ENCODE measurements at regions not wholly inside any gene's neighbourhood (a gene's known extent, or its start where the extent isn't known, plus 50 kb on each side); places are given as distances from the start of the nearest gene placed in this dataset.

DNA sequence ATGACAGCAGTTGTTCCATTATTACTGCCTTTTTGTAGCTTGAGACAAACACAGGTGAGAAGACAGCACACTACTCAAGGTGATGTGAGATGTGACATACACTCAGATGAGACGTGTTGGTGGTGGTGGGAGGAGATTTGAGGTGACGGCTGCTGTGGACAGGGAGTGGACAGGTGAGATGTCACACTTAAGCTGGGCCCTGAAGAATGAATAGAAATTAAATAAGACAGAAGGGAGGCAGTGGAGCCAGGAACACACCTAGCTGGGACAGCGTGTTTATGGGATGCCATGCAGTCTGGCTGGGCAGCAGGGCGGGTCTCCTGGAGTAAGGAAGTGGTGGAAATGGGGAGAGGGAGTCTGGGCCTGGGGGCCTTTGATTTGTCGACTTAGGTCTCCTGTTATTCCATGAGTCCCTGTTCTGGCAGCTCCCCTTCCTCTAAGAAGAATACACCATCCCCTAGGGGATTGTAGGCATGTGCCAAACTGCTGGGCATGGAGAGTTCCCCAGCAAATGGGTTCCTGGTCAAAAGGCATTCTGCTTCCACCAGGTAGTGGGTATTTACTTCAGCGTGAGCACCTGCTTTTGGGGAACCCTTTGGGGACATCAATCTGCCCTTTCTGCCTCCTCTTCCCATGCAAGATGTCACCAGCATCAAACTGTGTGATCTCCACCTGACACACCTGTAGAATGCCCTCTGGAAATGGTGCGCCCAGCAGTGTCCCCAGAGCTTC is 71.2 kb upstream of the ESRRB start:
- TF ChIP-seq POLR2AphosphoS5 (IDR thresholded peaks at IDR 0.05; ENCODE audit: low read depth, low read length) (no peak), POLR2A (IDR thresholded peaks at IDR 0.05; ENCODE audit: low read depth, low read length) (no peak), POU2F2 (IDR thresholded peaks at IDR 0.05; ENCODE audit: low read depth, low read length) (no peak), TAF1 (IDR thresholded peaks at IDR 0.05; ENCODE audit: low read depth, low read length) (no peak), PAX5 (IDR thresholded peaks at IDR 0.05; ENCODE audit: insufficient read depth, low read length, severe bottlenecking) (no peak)
- FAIRE-seq (no peak), DNase-seq (ENCODE audit: insufficient read length, low spot score) (no peak)

DNA sequence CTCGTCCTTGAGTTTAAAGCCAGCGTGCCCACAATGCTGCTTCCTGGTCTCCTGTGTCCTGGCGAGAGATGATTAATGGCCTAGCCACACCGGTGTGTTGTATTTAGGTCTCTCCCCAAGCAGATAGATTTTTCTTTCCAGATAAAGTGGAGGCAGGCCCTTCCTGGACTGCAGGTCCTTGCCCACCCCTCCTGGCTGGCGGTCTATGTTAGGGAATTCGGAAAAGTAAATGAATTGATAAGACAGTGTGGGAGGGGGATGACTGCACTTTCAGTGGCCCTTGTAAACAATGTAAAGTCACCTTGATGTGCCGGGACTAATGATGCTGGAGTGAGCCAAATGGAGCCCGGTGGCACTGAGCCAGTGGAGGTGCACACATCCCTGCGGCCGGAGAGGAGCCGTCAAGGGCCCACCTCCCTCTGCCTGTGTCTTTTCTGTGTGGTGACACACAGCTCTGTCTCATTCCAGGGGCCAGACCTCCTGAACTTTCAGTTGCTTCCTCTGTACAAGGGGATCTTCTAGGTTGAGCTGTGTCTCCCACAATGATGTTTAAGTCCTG is 70.6 kb upstream of the ESRRB start:
- TF ChIP-seq POLR2AphosphoS5 (IDR thresholded peaks at IDR 0.05; ENCODE audit: low read depth, low read length), result no peak
- no peak for TF ChIP-seq POLR2A (IDR thresholded peaks at IDR 0.05; ENCODE audit: low read depth, low read length)
- TF ChIP-seq POU2F2 (IDR thresholded peaks at IDR 0.05; ENCODE audit: low read depth, low read length), result no peak
- no peak for TF ChIP-seq SPI1 (IDR thresholded peaks at IDR 0.05; ENCODE audit: low read depth, low read length)
- no peak for TF ChIP-seq TAF1 (IDR thresholded peaks at IDR 0.05; ENCODE audit: low read depth, low read length)
- no peak for DNase-seq (ENCODE audit: insufficient read length, low spot score)
- no peak for FAIRE-seq

DNA sequence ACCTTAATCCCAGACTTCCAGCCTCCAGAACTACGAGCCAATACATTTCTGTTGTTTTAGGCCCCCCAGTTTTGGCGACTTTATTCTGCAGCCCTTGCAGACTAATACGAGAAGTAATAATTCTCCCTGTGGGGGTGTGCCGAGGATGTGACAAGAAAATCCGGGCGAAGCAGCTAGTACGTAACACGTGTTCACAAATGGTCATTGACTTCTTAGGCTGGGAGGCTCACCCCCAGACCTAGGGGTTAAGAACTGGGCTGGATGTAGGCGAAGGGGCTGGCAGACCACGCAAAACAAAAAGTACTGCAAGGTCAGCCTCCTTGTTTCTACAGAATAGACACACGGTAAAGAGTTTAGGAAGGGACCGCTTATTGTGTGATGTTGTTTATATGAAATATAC is 69.8 kb upstream of the ESRRB start:
- DNase-seq (ENCODE audit: insufficient read length, low spot score) (no peak), FAIRE-seq (no peak)
- no peak for TF ChIP-seq SPI1 (IDR thresholded peaks at IDR 0.05; ENCODE audit: low read depth, low read length)
- no peak for TF ChIP-seq PAX5 (IDR thresholded peaks at IDR 0.05; ENCODE audit: insufficient read depth, low read length, severe bottlenecking)
- TF ChIP-seq POLR2A (IDR thresholded peaks at IDR 0.05; ENCODE audit: low read depth, low read length), result no peak
- TF ChIP-seq TAF1 (IDR thresholded peaks at IDR 0.05; ENCODE audit: low read depth, low read length), result no peak
- TF ChIP-seq POLR2AphosphoS5 (IDR thresholded peaks at IDR 0.05; ENCODE audit: low read depth, low read length), result no peak
- TF ChIP-seq POU2F2 (IDR thresholded peaks at IDR 0.05; ENCODE audit: low read depth, low read length), result no peak

DNA sequence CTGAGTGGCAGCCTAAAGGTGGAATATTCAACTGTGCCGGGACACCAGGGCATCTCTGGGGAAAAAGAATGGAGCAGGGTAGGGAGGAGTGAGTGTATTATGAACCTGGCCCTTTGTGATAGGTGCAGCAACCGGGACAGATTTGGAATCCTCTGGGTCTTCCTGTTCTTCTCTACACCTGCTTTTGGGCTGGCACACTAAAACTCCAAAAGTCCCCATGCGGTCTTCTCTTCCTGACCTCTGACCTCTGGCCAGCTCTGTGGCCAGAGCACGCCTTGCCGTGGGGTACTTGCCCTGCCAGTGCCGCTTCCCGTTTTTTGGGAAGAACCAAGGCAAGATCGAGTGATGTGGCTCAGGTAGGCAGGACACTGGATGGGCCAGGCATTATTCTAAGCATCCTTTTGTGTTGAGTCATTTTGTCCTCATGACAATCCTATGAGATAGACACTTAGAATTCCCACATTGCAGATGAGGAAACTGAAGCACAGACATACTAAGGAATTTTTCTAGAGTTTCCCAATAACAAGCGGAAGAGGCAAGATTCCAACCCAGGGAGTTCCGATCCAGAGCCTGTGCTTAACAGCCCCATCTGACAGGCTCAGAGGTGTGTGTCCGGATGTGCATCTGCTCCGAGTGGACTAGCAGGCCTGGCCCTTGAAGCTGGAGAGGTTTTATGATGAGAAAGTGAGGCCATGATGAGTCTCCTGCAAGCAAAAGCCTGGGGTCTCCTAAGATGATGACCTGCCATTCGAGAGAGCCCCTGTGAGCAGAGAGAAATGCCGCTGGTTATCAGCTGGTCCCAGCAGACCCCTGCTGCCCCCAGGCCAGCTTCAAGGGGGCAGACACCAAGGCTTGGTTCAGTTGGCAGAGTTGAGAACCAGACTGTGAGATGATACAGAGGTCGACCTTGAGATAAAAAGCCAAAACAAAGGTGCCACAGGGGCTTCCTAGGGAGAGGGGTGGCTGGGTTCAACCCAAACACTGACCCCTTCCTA is 67.9 kb upstream of the ESRRB start:
- DNase-seq (ENCODE audit: insufficient read length, low spot score), result no peak
- TF ChIP-seq PAX5 (IDR thresholded peaks at IDR 0.05; ENCODE audit: insufficient read depth, low read length, severe bottlenecking) (no peak), SPI1 (IDR thresholded peaks at IDR 0.05; ENCODE audit: low read depth, low read length) (no peak), TAF1 (IDR thresholded peaks at IDR 0.05; ENCODE audit: low read depth, low read length) (no peak), POU2F2 (IDR thresholded peaks at IDR 0.05; ENCODE audit: low read depth, low read length) (no peak), POLR2A (IDR thresholded peaks at IDR 0.05; ENCODE audit: low read depth, low read length) (no peak), POLR2AphosphoS5 (IDR thresholded peaks at IDR 0.05; ENCODE audit: low read depth, low read length) (no peak)
- FAIRE-seq, result no peak

DNA sequence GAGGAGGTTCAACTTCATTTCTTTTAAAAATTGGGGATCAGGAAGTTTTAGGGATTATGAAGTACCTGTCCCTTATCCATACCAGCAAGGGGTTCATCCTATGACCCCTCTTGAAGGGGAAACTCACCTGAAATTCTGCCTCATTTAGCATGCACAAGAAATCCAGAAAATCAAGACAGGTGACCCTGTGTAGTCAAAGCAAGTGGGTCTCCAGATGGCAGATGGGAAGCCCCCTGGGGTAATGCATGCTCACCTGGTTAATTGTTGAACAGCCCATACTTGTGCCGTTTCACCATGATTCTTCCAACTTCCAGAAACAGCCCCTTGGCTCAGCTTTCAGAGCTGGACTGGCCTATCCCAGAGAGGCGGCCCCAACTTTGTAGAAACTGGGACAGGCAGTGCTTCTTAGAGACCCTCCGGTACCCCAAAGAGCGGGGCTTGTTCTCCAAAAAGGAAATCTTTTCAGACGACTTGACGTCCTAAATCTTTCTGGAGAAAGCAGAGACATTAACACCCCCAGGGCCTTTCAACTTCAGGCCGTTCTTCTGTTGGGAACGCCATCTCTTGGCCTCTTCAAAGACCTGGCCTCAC is 66.3 kb upstream of the ESRRB start:
- TF ChIP-seq POLR2AphosphoS5 (IDR thresholded peaks at IDR 0.05; ENCODE audit: low read depth, low read length) (no peak), SPI1 (IDR thresholded peaks at IDR 0.05; ENCODE audit: low read depth, low read length) (no peak), POLR2A (IDR thresholded peaks at IDR 0.05; ENCODE audit: low read depth, low read length) (no peak), TAF1 (IDR thresholded peaks at IDR 0.05; ENCODE audit: low read depth, low read length) (no peak), PAX5 (IDR thresholded peaks at IDR 0.05; ENCODE audit: insufficient read depth, low read length, severe bottlenecking) (no peak), POU2F2 (IDR thresholded peaks at IDR 0.05; ENCODE audit: low read depth, low read length) (no peak)
- no peak for FAIRE-seq
- DNase-seq (ENCODE audit: insufficient read length, low spot score), result no peak

DNA sequence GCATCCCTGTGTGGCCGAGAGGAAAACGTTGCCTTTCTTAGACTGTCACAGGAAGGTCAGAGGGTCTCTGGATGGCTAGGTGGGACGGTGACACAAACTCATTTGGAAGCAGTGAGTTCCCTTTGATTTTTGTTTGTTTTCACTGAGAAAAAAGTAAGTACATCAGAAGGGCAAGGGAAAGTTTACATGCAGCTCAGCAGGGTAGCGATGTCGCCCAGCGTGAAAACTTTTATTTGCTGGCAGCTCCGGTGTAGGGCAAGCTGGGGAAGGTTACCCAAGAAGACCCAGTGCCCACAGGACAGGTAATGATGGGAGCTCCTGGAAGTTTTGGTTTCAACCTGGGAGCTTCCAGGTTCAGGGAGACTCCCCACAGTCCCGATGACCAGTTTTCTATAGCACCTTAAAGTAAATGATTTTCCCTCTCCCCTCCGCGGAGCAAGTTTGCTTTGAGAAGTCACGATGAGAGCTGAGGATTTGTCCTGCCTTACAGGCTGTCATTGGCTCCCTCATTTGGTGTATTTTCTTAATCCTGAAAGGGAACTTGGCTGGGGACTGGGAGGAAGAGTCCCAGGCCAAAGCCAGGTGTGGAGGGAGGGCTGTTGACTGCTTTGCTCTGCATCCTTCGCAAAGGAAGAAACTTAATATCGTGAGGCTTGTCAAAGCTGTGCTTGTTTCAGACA is 64.7 kb upstream of the ESRRB start:
- DNase-seq (ENCODE audit: insufficient read length, low spot score), result no peak
- TF ChIP-seq POLR2A (IDR thresholded peaks at IDR 0.05; ENCODE audit: low read depth, low read length) (no peak), POLR2AphosphoS5 (IDR thresholded peaks at IDR 0.05; ENCODE audit: low read depth, low read length) (no peak), SPI1 (IDR thresholded peaks at IDR 0.05; ENCODE audit: low read depth, low read length) (no peak), TAF1 (IDR thresholded peaks at IDR 0.05; ENCODE audit: low read depth, low read length) (no peak), PAX5 (IDR thresholded peaks at IDR 0.05; ENCODE audit: insufficient read depth, low read length, severe bottlenecking) (no peak), POU2F2 (IDR thresholded peaks at IDR 0.05; ENCODE audit: low read depth, low read length) (no peak)
- no peak for FAIRE-seq

GRCh38 chr14:76312821-76313220 is 63.1 kb upstream of the ESRRB start:
- FAIRE-seq (no peak), DNase-seq (ENCODE audit: insufficient read length, low spot score) (no peak)
- TF ChIP-seq PAX5 (IDR thresholded peaks at IDR 0.05; ENCODE audit: insufficient read depth, low read length, severe bottlenecking), result no peak
- no peak for TF ChIP-seq POU2F2 (IDR thresholded peaks at IDR 0.05; ENCODE audit: low read depth, low read length)
- TF ChIP-seq TAF1 (IDR thresholded peaks at IDR 0.05; ENCODE audit: low read depth, low read length), result no peak
- TF ChIP-seq POLR2AphosphoS5 (IDR thresholded peaks at IDR 0.05; ENCODE audit: low read depth, low read length), result no peak

DNA sequence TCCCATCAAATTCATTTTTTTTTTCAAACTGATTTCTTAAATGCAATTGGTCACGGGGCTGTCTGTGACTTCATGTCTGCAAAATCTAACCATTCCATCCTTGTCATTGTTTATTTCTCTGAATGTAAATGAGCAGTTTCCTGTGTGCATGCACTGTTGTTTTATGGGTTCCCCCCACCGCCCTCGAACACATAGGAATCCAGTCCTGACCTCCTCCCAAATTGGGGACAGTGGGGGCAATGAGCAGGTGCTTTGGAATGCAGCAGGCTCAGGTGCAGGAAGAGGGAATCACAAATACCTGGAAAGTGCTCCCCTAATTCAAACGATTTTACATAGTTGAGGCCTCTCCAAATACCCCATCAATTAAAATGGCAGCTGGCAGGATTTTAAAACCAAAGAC is 62.6 kb upstream of the ESRRB start:
- TF ChIP-seq TAF1 (IDR thresholded peaks at IDR 0.05; ENCODE audit: low read depth, low read length) (no peak), PAX5 (IDR thresholded peaks at IDR 0.05; ENCODE audit: insufficient read depth, low read length, severe bottlenecking) (no peak), POLR2AphosphoS5 (IDR thresholded peaks at IDR 0.05; ENCODE audit: low read depth, low read length) (no peak), SPI1 (IDR thresholded peaks at IDR 0.05; ENCODE audit: low read depth, low read length) (no peak), POLR2A (IDR thresholded peaks at IDR 0.05; ENCODE audit: low read depth, low read length) (no peak), POU2F2 (IDR thresholded peaks at IDR 0.05; ENCODE audit: low read depth, low read length) (no peak)
- DNase-seq (ENCODE audit: insufficient read length, low spot score) (no peak), FAIRE-seq (no peak)
